Caco-2 (cell line): ENCODE measurements at regions not wholly inside any gene's neighbourhood (a gene's known extent, or its start where the extent isn't known, plus 50 kb on each side); places are given as distances from the start of the nearest gene placed in this dataset.

Experiments
- BruUV-seq: library from RNA; stranded (reverse); fragments of 400-500 nt; replicated peaks from 2 replicates; lab custom pipeline; 2021; lab: Mats Ljungman, UMichigan
- CTCF ChIA-PET: fragments of 300-600 bp; sonication (Branson Sonifier 250); formaldehyde crosslinking; loops from one replicate; lab custom pipeline; 2022; ENCODE audit warnings: antibody characterized with exemption; lab: Charles Lee
- POLR2A ChIA-PET: fragments of 300-600 bp; sonication (Branson Sonifier 250); formaldehyde crosslinking; loops from one replicate; lab custom pipeline; 2022; ENCODE audit warnings: antibody characterized with exemption; lab: Charles Lee
- DNase-seq, 2 experiments: peaks; one replicate each; pipeline versions ENCODE4 v3.0.0 to v3.0.0-alpha.2; 2020 to 2022
- H3K27me3 ChIP-seq: replicated peaks from 2 replicates; pipeline ENCODE4 v1.6.0; 2011; ENCODE audit warnings: low read length; ENCODE audit not compliant: control insufficient read depth, insufficient read depth
- H3K36me3 ChIP-seq: 2 replicates; pipeline ENCODE4 v1.5.1; 2011; ENCODE audit warnings: low read length; ENCODE audit not compliant: control insufficient read depth, insufficient read depth
- H3K4me1 ChIP-seq: fragments of 250-450 bp; sonication (Bioruptor Pico); 2 replicates; pipeline ENCODE4 v1.5.1; 2020; ENCODE audit warnings: mild to moderate bottlenecking
- H3K4me3 ChIP-seq: 2 replicates; pipeline ENCODE4 v1.5.1; 2011; ENCODE audit warnings: low read depth, mild to moderate bottlenecking, control low read depth, low read length
- H3K9me3 ChIP-seq: fragments of 250-450 bp; sonication (Bioruptor Pico); 2 replicates; pipeline ENCODE4 v1.5.1; 2020; ENCODE audit warnings: mild to moderate bottlenecking, moderate library complexity
- H3K27ac Mint-ChIP-seq: one replicate; pipeline ENCODE4 v1.8.0; 2022; ENCODE audit warnings: mixed read lengths; ENCODE audit not compliant: unreplicated experiment
- H3K27me3 Mint-ChIP-seq: one replicate; pipeline ENCODE4 v1.8.0; 2022; ENCODE audit warnings: mixed read lengths; ENCODE audit not compliant: insufficient read depth, unreplicated experiment
- H3K36me3 Mint-ChIP-seq: one replicate; pipeline ENCODE4 v1.8.0; 2022; ENCODE audit warnings: mild to moderate bottlenecking, mixed read lengths; ENCODE audit not compliant: insufficient read depth, unreplicated experiment
- H3K4me1 Mint-ChIP-seq: one replicate; pipeline ENCODE4 v1.8.0; 2022; ENCODE audit warnings: low read depth, mixed read lengths; ENCODE audit not compliant: unreplicated experiment
- H3K4me3 Mint-ChIP-seq: one replicate; pipeline ENCODE4 v1.8.0; 2022; ENCODE audit warnings: mild to moderate bottlenecking, moderate library complexity, mixed read lengths; ENCODE audit not compliant: unreplicated experiment
- H3K9me3 Mint-ChIP-seq: one replicate; pipeline ENCODE4 v1.8.0; 2022; ENCODE audit warnings: mixed read lengths; ENCODE audit not compliant: unreplicated experiment
- CTCF ChIP-seq, 2 experiments: fragments of 200-600 bp in 1 of 2; IDR thresholded peaks; 1 replicate in 1 of 2; 2 replicates in 1 of 2; pipeline versions ENCODE4 v1.5.1 to v1.8.0; 2011 to 2022; ENCODE audit warnings: antibody characterized with exemption in 1 of 2, control low read depth in 1 of 2, inconsistent platforms in 1 of 2, low read depth in 1 of 2, low read length in 1 of 2, mild to moderate bottlenecking in 1 of 2, moderate library complexity in 1 of 2; ENCODE audit not compliant: insufficient read depth in 1 of 2, severe bottlenecking in 1 of 2, unreplicated experiment in 1 of 2
- intact Hi-C: fragments of 100-400 bp; cut with micrococcal nuclease; formaldehyde crosslinking; loops from one replicate; pipeline ENCODE4 v1.10.0; 2022; ENCODE audit not compliant: unreplicated experiment

DNA sequence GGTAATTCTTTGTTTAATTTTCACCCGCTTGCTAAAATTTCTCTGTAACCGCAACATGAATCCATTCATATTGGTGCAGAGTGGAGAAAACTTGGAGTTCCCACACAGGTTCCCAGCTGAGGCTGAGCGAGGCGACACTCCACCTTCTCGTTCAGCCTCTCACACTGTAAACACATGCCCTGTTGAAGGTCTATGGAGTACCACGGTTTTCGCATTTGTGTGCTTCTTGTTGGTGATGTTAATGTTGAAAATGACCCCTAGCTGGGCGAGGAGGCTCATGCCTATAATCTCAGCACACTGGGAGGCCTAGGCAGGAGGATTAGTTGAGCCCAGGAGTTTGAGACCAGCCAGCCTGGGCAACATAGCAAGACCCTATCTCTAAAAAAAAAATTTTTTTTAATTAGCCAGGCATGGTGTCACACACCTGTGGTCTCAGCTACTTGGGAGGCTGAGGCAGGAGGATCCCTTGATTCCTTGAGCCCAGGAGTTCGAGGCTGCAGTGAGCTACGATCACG, 67.2 kb downstream of the ARHGEF18 start:
- Histone ChIP-seq H3K4me3 (no peak overlapping the region), H3K36me3 (no peaks in the 10 kb centered on the region), H3K4me1 (peaks cover 21% of the 10 kb centered on the region), H3K9me3 (no peaks in the 10 kb centered on the region), H3K27me3 (no peaks in the 10 kb centered on the region)
- peaks cover 19% of the 10 kb centered on the region for H3K4me1 Mint-ChIP-seq
- no TSS peak for BruUV-seq
- H3K4me3 Mint-ChIP-seq, result no peak overlapping the region
- no peak for TF ChIP-seq CTCF (IDR thresholded peaks at IDR 0.05; ENCODE audit: insufficient read depth in 1 of 2, low read depth in 1 of 2, low read length in 1 of 2, severe bottlenecking in 1 of 2, unreplicated experiment in 1 of 2)
- ChIA-PET CTCF (interaction anchor here (0.5 to 0.7 kb wide), 2 partner anchors 38 to 63 kb away, joined by 3 to 6 read pairs; no protein-coding TSS in a partner anchor), POLR2A (no interaction called here)
- H3K36me3 Mint-ChIP-seq, result peaks cover 38% of the 10 kb centered on the region
- no peaks in the 10 kb centered on the region for H3K9me3 Mint-ChIP-seq
- intact Hi-C loops, result no loop called here
- peak overlapping the region; percentile 82 for H3K27ac Mint-ChIP-seq
- DNase-seq, result no peak
- no peaks in the 10 kb centered on the region for H3K27me3 Mint-ChIP-seq

GRCh38 chr19:7417671-7418324, 69.1 kb downstream of the ARHGEF18 start:
- intact Hi-C loops, result no loop called here
- ChIA-PET POLR2A (interaction anchor here (0.6 kb wide), 1 partner anchor 72 kb away, joined by 14 read pairs; no protein-coding TSS in a partner anchor), CTCF (no interaction called here)
- Mint-ChIP-seq H3K27me3 (no peaks in the 10 kb centered on the region), H3K36me3 (peaks cover 31% of the 10 kb centered on the region), H3K27ac (peak overlapping the region; percentile 70), H3K4me3 (peak overlapping the region; percentile 27), H3K4me1 (peaks cover 33% of the 10 kb centered on the region), H3K9me3 (no peaks in the 10 kb centered on the region)
- DNase-seq, result no peak
- TF ChIP-seq CTCF (IDR thresholded peaks at IDR 0.05; ENCODE audit: insufficient read depth in 1 of 2, low read depth in 1 of 2, low read length in 1 of 2, severe bottlenecking in 1 of 2, unreplicated experiment in 1 of 2), result no peak
- Histone ChIP-seq H3K4me1 (peaks cover 21% of the 10 kb centered on the region), H3K36me3 (no peaks in the 10 kb centered on the region), H3K4me3 (no peak overlapping the region), H3K9me3 (no peaks in the 10 kb centered on the region), H3K27me3 (no peaks in the 10 kb centered on the region)
- no TSS peak for BruUV-seq

DNA sequence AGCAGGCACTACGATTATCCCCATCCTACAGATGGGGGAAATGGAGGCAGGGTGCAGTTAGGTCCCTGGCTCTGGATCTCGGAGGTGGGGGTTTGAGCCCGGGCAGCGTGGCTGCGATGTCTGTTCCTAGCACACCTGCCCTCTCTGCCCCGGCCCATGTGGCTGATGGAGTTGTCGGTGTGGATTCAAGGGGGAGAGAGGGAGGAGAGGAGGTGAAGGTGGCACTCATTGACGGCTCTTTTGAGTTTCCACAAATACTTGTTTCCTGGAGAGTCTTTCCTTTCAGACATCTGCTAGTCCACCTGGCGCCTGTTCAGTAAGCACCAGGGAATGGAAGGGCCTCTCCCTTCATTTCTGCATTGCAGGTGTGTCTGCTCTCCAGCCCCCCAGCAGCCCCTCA, 69.9 kb downstream of the ARHGEF18 start:
- ChIA-PET POLR2A (no interaction called here), CTCF (no interaction called here)
- no peaks in the 10 kb centered on the region for H3K27me3 ChIP-seq
- no peaks in the 10 kb centered on the region for H3K36me3 ChIP-seq
- DNase-seq, result no peak
- H3K4me3 ChIP-seq, result no peak overlapping the region
- peaks cover 27% of the 10 kb centered on the region for H3K4me1 ChIP-seq
- BruUV-seq, result no TSS peak
- Mint-ChIP-seq H3K36me3 (peaks cover 29% of the 10 kb centered on the region), H3K4me3 (no peak overlapping the region), H3K27me3 (no peaks in the 10 kb centered on the region), H3K9me3 (no peaks in the 10 kb centered on the region), H3K4me1 (peaks cover 33% of the 10 kb centered on the region), H3K27ac (no peak overlapping the region)
- intact Hi-C loops, result no loop called here
- H3K9me3 ChIP-seq, result no peaks in the 10 kb centered on the region
- no peak for TF ChIP-seq CTCF (IDR thresholded peaks at IDR 0.05; ENCODE audit: insufficient read depth in 1 of 2, low read depth in 1 of 2, low read length in 1 of 2, severe bottlenecking in 1 of 2, unreplicated experiment in 1 of 2)
